COR-L47 (cell line): ENCODE measurements at regions not wholly inside any gene's neighbourhood (a gene's known extent, or its start where the extent isn't known, plus 50 kb on each side); places are given as distances from the start of the nearest gene placed in this dataset.

Experiments
- DNase-seq: peaks from one replicate; lab custom pipeline; 2025; lab: John Stamatoyannopoulos, UW

DNA sequence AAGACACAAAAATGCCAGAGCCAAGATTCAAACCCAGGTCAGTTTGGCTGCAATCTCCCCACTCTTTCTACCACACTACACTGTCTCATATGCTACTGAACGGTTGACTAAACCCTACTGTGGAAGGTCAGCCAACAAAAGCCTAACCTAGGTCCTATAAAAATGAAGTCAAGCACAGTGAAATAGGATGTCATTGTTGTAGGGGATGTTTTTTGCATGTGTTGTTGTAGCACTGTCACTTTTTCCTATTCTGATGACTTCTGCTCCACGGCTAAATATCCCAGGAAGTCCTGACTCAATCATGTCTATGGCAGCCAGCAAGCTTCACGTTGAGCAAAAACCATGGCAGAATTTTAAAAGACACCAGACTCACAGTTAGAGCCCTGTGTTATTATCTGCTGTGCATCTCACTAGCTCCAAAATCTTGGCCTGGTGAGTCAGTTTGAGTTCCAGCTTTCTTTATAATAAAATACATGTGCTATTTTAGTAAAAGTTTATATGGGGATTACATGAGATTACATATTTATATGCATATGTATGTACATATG is 322.1 kb upstream of the NT5E start:
- no peak for DNase-seq

DNA sequence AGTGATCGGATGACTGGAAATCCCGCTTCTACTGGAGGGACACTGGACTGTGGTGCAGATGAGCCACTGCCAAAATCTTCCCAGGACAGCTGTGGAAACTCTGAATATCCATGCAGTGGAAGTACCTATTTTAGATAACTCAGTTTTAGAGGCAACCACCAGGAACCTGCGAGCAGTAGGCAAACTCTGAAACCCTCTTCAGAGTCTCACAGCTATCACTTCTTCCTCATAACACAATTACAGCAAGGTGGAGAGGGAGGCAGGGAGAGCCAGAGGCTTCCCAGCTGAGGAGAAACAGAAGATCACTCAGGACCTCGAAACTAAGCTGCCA is 322.8 kb upstream of the NT5E start:
- DNase-seq = no peak

DNA sequence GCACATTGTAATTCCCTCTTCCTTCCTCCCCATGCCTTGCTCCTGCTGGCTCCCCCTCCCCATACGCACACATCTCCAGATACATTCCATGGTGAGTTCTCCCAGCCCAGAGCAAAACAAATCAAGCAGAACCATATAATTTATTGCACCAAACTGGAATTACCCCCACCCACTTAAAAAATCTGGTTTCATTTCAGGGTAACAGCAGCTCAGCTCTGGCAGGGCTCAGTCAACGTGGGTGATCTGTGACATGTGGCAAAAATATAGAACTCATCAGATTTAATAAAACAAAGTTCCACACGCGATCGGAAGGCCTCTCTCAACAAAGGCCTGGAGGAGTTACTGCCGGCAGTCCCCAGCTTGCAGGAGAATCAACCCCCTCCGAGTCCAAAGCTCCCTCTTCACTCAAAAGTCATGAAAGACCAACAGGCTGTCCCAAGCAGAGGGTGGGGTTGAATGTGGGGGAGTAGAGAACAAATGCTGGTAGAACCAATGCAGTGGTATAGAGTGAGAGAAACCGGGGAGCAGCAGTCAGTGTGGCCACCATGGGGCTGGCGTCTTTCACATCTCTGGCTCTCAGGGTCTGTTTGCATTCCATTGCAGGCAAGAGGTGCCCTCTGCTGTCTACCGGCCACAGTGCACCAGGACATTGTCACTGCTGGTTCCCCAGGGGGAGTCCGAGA is 323.3 kb upstream of the NT5E start:
- DNase-seq = no peak

DNA sequence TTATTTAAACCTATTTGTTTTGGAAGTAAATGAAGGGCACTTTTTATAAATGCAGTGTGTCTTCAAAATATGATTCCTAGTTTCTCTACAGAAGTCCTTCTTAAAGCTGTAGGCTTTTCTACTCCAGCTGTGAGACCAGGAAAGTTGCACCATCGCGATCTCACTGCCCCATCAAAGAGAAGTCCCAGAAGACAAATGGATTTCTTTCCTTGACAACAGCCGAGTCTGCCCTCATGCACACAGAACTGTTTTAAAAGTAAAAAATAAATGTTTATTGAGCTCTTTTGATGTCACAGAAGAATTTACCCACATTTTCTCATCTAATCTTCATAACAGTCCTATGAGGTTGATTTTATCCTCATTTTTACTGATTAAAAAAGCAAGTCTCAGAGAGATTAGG is 324.4 kb upstream of the NT5E start:
- DNase-seq = no peak

DNA sequence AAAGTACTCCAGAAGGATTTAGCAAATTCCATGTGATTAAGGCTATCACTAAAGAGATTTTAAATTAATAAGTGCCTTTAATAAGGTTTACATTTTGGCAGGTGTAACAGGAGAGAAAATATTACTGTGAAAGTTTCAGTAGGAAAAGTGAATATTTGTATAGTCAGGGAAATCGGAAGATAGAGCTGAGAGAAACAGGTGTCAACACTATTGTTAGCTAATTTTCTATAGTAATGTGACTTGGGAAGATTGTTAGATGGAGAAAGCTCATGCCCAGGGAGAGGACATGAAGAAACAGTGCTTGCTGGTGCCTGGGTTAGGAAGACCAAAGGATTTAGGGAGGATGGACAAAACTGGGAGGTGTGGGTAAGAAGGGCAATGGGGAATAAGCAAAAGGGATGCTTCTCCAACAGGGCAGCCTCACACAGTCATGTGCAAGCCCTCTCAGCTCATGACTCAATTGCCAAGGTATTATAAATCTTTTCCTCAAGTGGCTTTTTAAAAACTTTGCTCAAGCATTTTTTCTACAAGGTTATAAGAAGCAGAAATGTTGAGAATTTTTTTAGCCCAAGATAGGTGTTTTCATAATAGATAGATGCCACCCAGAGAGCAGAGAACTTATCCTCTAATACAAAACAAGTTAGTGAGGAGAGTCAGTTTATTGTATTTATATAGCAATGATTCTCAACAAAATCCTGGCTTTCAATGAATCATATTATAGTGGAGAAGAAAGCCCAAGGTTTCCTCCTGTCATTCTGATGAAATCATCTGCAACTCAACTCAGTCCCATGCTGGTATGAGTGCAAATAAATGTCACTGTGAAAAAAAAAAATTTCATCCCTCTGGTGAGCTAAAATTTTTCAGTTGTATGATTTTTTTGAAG is 325.2 kb upstream of the NT5E start:
- no peak for DNase-seq

DNA sequence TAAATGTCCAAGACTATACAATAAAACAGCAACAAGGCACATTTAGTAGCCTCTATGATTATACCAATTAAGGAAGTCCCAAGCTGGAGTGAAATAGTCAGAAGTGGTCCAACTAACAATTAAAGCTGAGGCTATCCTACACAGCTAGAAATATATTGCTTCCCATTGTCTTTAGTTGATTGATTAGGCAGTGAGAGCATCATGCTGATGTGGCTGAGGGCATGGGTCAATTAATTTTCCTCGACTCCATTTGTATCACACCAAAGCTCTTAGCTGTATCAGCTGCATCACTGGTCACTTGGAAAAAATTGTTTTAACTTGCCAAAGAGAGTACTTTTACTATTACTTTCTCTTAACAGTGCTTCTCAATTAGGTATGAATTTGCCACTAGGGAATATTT is 328.7 kb upstream of the NT5E start:
- no peak for DNase-seq

DNA sequence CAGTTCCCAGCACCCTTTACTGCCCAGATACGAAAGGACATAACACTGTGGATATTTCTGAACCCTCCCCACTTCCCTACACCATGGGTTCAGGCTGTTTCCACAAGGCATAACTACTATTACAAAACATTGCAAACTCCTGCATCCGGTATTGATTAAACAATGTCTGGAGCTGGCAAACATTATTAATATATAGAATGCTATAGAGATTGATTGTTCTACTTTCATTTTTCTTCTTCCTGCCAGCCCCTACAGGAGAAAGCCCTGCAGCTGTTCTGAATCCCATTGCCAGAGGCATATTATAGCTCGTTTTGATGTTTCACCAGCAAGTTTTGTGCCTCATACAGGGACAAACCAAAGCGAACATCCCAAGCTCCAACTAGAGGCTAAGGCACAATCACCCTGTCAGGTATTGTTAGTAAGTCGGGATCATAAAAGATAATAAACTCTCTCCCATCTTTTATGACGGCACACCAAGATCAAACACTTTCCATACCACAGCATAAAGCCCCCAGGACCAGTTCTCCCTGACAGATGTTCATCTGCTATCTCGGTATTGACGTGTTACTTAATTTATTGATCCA is 331.1 kb upstream of the NT5E start:
- no peak for DNase-seq

DNA sequence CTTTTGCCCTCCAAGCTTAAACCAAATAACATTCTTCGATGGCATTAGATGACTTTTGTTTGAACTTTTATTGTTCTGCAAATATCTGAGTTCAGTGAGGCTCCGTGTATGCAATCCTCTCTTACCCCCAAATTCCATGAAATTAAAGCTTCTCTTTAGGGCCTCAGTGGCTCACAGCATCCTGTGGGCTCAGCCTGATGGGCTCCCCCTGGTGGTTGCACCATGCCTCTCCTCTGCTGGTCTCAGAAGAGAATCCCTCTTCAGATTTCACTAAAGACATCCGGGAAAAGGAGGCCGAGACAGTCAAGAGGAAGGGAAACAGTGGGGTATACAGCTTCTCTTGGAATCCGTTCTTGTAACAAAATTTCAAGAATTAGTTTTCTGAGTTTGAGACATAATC is 331.6 kb upstream of the NT5E start:
- DNase-seq = no peak

DNA sequence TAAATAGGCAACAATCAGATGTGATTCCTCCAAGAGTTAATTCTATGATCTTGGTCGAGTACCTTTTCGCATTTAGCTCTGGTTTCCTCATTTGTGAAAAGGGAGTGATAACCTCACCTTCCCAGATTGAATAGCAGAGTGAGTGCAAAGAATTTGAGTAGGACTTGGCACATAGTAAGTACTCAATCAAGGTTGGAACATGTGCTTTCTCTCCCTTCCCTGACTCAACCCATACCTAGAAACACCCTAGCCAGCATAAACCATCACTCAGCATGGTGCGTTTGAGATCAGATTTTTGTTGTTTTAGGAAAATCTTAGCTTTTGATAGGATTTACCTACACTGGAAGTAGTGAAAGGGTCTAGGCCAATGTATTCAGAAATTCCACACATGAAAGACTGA is 333.4 kb upstream of the NT5E start:
- DNase-seq = no peak

DNA sequence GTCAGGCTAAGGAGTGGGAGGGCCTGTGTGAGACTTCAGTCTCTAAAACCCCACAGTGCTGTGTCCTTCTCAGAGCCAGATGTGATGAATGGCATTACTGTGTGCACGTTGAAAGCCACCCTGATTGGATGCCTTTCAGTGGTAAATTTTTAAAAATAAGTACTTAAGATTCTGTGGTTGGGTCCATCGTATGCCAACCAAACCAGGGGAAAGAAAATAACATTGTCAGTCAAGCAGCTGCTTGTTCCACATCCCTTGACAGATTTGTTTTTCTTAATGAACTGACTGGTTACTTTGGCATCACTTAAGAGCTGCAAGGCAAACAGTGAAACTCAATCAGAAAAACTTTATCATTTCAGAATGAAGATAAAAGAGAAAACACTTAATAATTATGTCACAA is 334.0 kb upstream of the NT5E start:
- no peak for DNase-seq

DNA sequence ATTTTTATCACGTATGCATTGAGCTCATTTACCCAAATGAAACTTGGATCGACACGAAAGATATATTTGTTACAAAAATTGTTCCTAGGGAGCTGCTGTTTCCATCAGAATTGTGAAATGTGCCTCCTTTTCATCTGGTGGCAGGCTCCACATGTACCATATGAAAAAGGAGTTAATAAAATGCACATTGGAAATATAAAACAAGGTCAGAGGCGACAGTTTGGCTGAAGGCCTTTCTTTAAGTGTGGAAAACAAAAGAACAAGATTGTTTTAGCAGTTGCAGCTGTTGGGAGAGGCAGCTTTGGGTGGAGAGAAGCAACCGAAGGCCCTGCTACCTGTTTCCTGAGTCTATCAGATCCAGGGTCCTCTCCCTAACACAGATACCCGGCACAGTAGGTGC is 334.5 kb upstream of the NT5E start:
- DNase-seq = no peak

DNA sequence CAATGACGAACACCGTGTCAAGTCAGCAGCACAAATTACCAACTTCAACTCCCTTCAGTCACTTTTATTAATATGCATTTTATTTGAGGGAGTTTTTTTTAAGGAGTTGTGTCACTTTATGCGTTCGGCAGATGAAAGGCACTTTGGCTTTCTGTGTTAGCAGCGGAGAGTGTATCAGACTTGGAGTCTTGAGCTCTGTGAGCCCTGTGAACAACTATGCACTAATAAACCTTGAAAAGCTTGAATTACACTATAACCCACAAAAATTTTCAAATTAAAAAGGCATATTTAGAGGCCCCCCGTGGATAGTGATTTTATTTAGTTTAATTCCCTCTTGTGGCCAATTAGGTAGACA is 335.3 kb upstream of the NT5E start:
- no peak for DNase-seq

DNA sequence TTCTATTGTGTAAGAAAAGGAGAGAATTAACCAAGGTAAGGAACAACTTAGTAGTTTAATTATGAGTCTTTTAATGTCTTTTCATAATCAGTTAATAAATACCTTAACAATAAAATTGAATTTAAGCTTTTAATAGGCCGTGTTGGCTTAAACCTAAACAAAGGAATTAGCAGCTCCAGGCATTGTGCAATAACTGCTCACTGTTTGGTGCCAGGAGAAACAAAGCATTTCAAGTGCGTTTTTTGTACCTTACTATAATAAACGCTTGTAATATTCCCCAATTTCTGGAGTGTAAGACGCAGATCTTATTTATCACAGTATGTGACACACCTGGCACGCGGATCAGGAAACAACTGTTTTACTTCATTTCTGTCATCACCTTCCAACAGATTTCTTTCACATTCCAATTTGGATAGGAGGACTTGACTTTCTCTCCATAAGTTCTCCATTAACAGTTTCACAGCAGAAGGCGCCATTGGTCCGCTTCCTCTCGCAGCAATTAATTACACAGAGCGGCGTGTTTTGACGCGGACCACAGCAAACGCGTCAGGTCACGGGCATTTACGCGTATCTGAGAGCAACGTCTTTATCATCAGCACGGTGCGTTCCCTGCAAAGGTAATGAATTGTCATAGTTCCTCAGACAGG is 335.8 kb upstream of the NT5E start:
- DNase-seq = no peak

DNA sequence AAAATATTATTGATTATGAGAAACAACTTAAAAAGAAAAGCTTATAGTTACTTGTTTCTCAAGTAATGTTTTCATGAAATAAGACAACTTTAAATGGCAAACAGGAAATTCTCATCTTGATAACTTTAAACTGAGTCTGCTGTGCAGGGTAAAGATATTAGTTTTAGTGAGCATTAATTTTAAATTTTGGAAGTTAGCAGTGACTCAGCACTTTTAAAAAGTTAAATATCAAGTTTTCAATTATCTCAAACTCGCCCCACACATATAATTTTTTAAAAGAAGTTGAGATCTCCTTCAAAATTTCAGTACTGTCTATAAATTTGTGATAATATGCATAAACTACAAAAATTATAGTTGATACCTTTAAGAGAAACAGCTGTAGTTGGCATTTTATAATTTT is 337.3 kb upstream of the NT5E start:
- DNase-seq = no peak

DNA sequence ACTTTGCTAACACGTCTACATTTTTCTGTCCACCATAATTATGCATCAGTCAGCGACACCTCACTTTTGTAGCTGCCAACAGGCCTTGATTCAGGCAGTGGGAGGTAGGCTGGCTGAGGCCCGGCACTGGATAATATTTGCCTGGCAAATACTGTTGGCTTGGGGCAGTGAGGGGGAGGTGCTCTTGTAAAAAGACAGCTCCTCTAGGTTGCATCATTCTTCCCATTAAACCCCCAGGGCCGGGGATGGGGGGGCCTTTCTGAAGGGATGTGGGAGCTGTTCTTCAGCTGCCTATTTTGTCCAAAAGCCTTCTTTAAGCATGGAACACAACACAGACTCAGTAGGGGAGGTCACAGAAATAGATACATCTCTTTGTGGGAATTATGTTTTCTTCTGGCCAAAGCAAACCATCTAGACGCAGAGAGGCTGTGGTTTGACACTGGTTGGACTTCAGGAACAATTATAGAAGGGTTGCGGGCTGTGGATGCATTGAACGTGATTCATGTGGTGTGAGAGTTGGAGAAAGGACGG is 338.3 kb upstream of the NT5E start:
- DNase-seq = no peak

DNA sequence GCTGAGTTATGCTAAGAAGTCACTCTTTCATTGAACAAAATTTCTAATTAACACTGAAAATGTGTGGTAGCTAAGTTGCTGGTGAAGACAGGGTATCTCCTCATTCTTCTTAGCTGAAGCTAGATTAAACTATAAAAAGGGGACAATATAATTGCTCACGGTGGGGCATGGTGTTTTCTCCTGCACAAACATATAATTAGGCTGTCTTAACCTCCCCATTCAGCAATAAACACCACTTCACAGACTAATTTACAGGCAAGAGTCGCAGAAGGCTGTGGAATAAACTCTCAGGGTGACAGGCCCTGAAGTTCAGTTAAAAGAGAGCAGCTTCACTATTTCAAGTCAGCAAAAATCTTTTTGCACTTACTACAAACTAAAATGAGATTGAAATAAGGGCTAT is 338.9 kb upstream of the NT5E start:
- no peak for DNase-seq

DNA sequence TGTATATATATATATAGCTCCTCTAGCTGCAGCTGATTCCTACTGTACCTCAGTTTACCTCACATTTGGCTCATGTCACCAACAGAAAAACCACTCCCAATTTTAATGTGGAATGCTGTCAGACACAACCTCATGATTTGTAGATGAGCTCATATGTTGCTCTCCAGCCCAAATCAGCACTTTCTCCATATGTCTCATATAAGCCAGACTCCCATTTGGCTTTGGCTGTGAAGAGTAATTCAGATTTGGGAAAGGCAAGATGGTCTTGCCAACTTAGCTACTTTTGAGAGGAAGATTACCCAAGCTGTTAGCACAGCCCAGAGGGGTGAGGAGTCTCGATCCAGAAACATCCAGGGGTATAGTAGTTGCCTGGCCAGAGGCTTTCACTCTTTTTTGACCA is 342.2 kb upstream of the NT5E start:
- DNase-seq = no peak

DNA sequence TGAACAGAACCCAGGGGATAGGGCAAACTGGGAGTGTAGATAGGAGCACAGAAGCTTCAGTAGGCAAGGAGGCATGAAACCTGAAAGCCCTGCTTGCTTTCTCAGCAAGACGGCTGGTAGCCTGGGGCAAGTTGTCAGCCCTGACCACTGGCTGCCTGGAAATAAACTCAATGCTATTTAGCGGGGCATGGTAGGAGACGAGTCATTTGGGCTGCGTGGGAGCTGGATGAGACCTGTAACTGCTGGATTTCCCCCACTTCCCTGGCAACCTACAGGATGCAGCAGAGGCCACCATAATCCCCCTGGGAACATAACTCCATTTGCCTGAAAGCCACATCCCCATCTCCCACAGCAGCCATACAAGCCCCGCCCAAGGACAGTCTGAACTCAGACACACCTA is 332.6 kb upstream of the TBX18 start:
- no peak for DNase-seq

DNA sequence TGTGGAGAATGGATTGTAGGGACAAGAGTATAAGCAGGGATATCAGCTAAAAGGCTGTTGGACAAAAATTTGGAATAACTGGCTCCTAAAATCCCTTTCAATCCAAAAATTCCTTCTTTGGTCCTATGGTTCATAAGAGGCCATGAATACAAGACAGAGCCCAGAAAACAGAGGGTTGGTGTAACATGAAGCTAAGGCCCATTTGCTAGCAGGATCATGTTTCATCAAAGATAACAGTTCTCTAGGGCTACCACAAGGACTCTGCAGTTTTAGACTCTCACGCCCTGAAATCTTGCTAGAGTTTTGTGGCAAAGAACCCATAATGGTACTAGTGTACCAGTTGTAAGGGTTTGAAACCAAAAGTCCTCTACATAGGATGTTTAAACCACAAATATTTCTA is 327.8 kb upstream of the TBX18 start:
- no peak for DNase-seq

DNA sequence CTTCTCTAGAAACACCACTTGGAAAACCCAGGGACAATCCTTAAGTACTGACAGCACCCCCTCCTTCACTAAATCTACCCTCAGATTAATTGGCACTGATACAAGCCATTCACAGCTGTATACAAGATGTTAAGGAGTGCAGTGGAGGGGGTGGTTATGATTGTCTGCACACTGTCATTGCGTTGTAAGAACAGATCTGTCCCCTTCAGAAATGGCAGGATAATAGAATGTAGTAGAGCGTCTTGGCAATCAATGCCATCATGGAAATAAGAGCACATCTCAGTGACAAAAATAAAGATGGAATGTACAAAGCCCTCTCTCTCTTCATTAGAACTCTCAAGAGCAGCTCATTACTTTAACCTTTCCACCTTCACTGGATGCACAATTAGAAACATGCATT is 324.9 kb upstream of the TBX18 start:
- no peak for DNase-seq

DNA sequence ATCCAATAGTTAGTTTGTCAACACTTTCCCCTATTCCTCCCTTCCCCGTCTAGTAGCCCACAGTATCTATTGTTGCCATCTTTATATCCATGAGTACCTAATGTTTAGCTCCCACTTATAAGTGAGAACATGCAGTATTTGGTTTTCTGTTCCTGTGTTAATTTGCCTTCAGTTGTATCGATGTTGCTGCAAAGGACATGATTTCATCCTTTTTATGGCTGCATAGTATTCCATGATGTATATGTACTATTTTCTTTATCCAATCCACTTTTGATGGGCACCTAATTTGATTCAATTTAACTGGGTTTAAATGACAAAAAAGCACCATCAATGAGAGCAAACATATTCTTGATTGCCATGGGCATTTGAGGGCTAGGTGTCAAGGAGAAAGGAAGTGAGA is 321.5 kb upstream of the TBX18 start:
- DNase-seq = no peak

DNA sequence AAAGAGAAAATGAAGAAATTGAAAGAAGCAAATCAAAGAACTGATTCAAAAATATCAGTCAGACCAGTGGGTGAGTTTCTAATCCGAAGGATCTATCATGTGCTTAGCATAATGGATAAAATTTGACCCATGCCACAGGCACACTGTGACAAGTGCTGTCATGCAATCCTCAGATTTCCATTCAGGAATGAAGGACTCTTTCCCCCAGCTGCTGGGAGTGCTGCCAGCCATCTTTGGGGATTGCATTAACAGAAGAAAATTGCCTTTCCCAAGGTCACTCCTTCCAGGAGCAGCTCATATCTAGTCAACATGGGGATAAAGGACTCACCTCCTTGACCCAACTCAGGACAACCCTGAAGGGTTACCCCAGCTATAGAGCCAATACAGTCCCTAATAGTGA is 316.7 kb upstream of the TBX18 start:
- DNase-seq = no peak

DNA sequence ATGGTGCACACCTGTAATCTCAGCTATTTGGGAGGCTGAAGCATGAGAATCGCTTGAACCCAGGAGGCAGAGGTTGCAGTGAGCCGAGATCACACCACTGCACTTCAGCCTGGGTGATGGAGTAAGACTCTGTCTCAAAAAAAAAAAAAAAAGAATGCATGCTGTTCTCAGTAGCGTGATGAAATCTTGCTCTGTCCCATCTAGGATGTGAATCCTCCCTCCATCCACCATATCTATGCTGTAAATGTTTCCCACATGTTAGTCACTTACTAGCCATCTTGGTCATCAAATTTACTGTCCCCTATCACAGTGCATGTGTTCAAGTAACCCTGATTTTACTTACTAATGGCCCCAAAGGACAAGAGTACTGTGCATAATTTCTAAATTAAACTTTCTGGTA is 315.4 kb upstream of the TBX18 start:
- DNase-seq = no peak
